ENCODE measurements at regions not wholly inside any gene's neighbourhood (a gene's known extent, or its start where the extent isn't known, plus 50 kb on each side); places are given as distances from the start of the nearest gene placed in this dataset.

DNA sequence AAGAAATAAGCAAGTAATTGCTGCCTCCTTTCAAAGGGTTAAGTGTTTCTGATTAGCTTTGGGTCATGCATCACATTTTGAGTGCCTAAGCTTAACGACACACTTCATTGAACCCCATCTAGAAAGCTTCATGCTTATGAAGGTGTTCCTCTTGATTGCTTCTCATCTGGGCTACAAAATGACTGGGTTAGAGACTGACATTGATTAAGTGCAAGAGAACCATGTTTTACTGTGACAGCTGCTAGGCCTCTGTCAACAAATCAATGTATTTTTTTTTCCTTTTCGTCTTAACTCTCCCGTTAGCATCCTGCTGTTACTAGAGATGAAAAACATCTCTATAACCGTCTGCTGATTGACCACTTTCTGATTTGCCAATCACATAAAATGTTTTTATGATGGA, 725.0 kb downstream of the TLE1 start:
- peaks cover 0 to 4% (median 0%) of the 10 kb centered on the region in 5 donors for H3K27me3 Mint-ChIP-seq
- no peak overlapping the region for H3K4me3 Mint-ChIP-seq
- POLR2A ChIA-PET = no interaction called here
- ATAC-seq (no peak), DNase-seq (no peak)
- no peaks in the 10 kb centered on the region for H3K4me1 Mint-ChIP-seq
- H3K9me3 Mint-ChIP-seq = peaks cover 0 to 9% (median 5%) of the 10 kb centered on the region in 9 donors
- H3K27ac Mint-ChIP-seq = no peak overlapping the region
- peaks cover 0 to under 1% (median 0%) of the 10 kb centered on the region in 3 donors for H3K36me3 Mint-ChIP-seq

GRCh38 chr9:80957801-80958200, 731.5 kb downstream of the TLE1 start:
- H3K36me3 Mint-ChIP-seq = no peaks in the 10 kb centered on the region
- POLR2A ChIA-PET = no interaction called here
- no peaks in the 10 kb centered on the region for H3K4me1 Mint-ChIP-seq
- H3K4me3 Mint-ChIP-seq = no peak overlapping the region
- H3K27ac Mint-ChIP-seq = no peak overlapping the region
- H3K27me3 Mint-ChIP-seq = peaks cover 0 to 3% (median 0%) of the 10 kb centered on the region in 5 donors
- peaks cover 0 to 13% (median 4%) of the 10 kb centered on the region in 9 donors for H3K9me3 Mint-ChIP-seq
- no peak for DNase-seq
- no peak for ATAC-seq

- DNase-seq = no peak
- POLR2A ChIA-PET = no interaction called here
- Mint-ChIP-seq H3K27ac (no peak overlapping the region), H3K4me1 (no peaks in the 10 kb centered on the region), H3K27me3 (peaks cover 0 to 3% (median 0%) of the 10 kb centered on the region in 5 donors), H3K9me3 (peaks cover 0 to 9% (median under 1%) of the 10 kb centered on the region in 9 donors), H3K4me3 (no peak overlapping the region), H3K36me3 (no peaks in the 10 kb centered on the region)
- ATAC-seq = no peak
These were observed 734.8 kb downstream of the TLE1 start for GRCh38 chr9:80954521-80954920.

DNA sequence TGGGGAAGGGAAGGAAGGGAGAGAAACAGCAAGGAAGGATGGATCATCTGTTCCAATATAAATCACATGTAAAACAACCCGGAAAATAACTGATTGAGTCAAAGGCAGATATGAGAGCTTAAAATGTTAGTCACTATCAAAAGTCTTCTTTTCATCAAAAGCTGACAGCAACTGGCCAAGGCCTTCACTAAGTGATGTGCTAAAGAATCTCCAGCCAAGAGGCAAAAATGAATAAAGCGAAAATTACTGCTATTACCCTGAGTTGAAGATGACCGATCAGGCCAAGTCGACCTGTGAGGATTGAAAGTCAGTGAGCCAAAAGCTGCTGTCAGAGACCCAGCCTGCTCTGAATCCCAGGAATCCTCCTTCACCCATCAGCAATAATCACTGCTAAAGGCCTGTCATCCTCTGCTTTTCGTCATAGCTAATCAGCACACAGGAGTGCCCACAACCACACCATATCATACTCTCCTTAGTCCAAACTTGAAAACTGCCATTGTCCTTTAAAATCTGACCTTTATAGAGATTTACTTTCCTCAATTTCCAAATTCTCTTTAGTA, 736.9 kb downstream of the TLE1 start:
- peaks cover 0 to 3% (median 0%) of the 10 kb centered on the region in 5 donors for H3K27me3 Mint-ChIP-seq
- ATAC-seq (no peak), DNase-seq (no peak)
- no peak overlapping the region for H3K27ac Mint-ChIP-seq
- no peak overlapping the region for H3K4me3 Mint-ChIP-seq
- no peaks in the 10 kb centered on the region for H3K36me3 Mint-ChIP-seq
- peaks cover 0 to 9% (median 0%) of the 10 kb centered on the region in 9 donors for H3K9me3 Mint-ChIP-seq
- POLR2A ChIA-PET = no interaction called here
- H3K4me1 Mint-ChIP-seq = no peaks in the 10 kb centered on the region

DNA sequence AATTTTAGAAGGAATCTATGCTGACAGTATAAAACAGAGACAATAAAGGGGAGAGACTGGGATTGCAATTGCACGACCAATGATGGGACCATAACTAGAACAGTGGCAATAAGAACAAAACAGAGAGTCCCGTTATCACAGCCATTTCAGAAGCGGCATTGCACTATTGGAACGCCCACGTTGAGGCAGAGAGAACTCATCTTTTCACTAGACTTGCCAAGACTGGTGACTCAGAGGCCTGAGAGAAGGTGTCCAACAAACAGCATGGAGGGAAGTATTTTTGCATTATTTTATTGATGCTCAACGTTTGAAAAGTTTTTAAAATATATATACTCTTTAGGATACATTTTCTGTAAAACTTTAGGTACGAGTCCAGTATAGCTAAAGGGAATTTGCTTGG, 737.7 kb downstream of the TLE1 start:
- Mint-ChIP-seq H3K9me3 (peaks cover 0 to 9% (median 0%) of the 10 kb centered on the region in 9 donors), H3K27me3 (peaks cover 0 to 3% (median 0%) of the 10 kb centered on the region in 5 donors), H3K27ac (no peak overlapping the region), H3K36me3 (no peaks in the 10 kb centered on the region), H3K4me3 (no peak overlapping the region), H3K4me1 (no peaks in the 10 kb centered on the region)
- DNase-seq (no peak), ATAC-seq (no peak)
- POLR2A ChIA-PET = no interaction called here

GRCh38 chr9:80948876-80949275, 740.5 kb downstream of the TLE1 start:
- H3K27me3 Mint-ChIP-seq = no peaks in the 10 kb centered on the region
- no peak overlapping the region for H3K4me3 Mint-ChIP-seq
- ATAC-seq (no peak), DNase-seq (no peak)
- no peaks in the 10 kb centered on the region for H3K36me3 Mint-ChIP-seq
- peaks cover 0 to 7% (median 0%) of the 10 kb centered on the region in 9 donors for H3K9me3 Mint-ChIP-seq
- POLR2A ChIA-PET = no interaction called here
- H3K27ac Mint-ChIP-seq = no peak overlapping the region
- no peaks in the 10 kb centered on the region for H3K4me1 Mint-ChIP-seq

GRCh38 chr9:80948066-80948465, 741.3 kb downstream of the TLE1 start:
- POLR2A ChIA-PET = no interaction called here
- Mint-ChIP-seq H3K36me3 (no peaks in the 10 kb centered on the region), H3K9me3 (peaks cover 0 to 7% (median 0%) of the 10 kb centered on the region in 9 donors), H3K27ac (no peak overlapping the region), H3K27me3 (no peaks in the 10 kb centered on the region), H3K4me1 (no peaks in the 10 kb centered on the region), H3K4me3 (no peak overlapping the region)
- ATAC-seq = no peak
- DNase-seq = no peak

DNA sequence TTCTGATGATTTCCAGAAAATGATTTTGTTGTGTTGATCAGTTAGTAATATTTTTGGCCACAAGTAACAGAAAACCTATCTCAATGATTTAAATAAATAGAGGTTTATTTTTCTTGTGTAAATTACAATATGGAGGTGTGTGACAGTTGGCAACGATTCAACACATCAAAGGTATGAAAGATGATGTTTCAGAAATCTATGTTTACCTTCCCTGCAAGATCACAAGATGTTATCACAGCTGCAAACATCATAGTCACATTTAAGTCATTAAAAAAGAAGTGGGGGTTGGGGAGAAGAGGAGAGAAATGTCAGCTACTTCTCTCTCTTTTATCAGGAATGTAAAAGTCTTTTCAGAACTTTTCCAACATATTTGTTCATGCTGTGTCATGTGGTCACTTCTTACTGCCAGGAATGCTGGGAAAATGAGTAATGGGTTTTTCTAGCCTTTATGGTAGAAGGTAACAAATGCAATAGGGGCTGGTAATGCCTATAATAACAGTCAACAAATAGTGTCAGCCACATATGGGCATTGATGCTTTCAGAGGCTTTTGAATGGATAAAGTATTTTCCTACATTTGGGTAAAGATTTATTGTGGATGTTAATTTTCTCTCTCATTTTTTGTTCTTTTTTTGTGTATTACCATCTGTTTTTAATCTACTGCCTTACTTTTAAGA, 742.7 kb downstream of the TLE1 start:
- no peak overlapping the region for H3K4me3 Mint-ChIP-seq
- no peaks in the 10 kb centered on the region for H3K36me3 Mint-ChIP-seq

GRCh38 chr9:80945436-80945835, 743.9 kb downstream of the TLE1 start:
- ATAC-seq = no peak
- Mint-ChIP-seq H3K36me3 (no peaks in the 10 kb centered on the region), H3K4me3 (no peak overlapping the region), H3K4me1 (no peaks in the 10 kb centered on the region), H3K9me3 (peaks cover 0 to 7% (median 2%) of the 10 kb centered on the region in 9 donors), H3K27ac (no peak overlapping the region), H3K27me3 (peaks cover 0 to 2% (median 0%) of the 10 kb centered on the region in 5 donors)
- POLR2A ChIA-PET = no interaction called here
- no peak for DNase-seq

More for the DNA sequence above, 742.7 kb downstream of the TLE1 start:
- no peaks in the 10 kb centered on the region for H3K4me1 Mint-ChIP-seq
- no peak for DNase-seq
- H3K9me3 Mint-ChIP-seq = peaks cover 0 to 7% (median 2%) of the 10 kb centered on the region in 9 donors
- POLR2A ChIA-PET = no interaction called here
- H3K27ac Mint-ChIP-seq = no peak overlapping the region
- ATAC-seq = no peak
- H3K27me3 Mint-ChIP-seq = no peaks in the 10 kb centered on the region

DNA sequence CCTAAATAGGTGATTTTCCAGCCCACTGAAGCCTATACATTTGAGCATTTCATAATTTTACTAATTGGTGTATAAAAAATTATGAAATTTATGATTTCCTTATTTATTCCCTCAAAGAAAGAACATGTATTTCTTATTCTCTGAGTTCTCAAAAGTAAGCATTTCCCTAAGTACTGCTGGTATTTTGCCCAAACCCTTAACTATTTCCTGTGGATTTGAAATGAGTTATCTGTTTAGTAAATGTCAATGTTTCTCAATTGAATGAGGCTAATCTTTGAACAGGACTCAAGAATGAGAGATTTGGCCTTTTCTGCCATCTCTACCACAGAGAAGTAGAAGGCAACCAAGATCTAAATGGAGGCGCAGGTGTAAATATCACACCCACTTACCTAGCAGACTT, 751.7 kb downstream of the TLE1 start:
- peaks cover 0 to 7% (median 0%) of the 10 kb centered on the region in 5 donors for H3K27me3 Mint-ChIP-seq
- H3K27ac Mint-ChIP-seq = no peak overlapping the region
- H3K4me1 Mint-ChIP-seq = no peaks in the 10 kb centered on the region
- ATAC-seq = no peak
- peaks cover 0 to 16% (median 4%) of the 10 kb centered on the region in 9 donors for H3K9me3 Mint-ChIP-seq
- H3K36me3 Mint-ChIP-seq = no peaks in the 10 kb centered on the region
- POLR2A ChIA-PET = no interaction called here
- no peak overlapping the region for H3K4me3 Mint-ChIP-seq
- DNase-seq = no peak

DNA sequence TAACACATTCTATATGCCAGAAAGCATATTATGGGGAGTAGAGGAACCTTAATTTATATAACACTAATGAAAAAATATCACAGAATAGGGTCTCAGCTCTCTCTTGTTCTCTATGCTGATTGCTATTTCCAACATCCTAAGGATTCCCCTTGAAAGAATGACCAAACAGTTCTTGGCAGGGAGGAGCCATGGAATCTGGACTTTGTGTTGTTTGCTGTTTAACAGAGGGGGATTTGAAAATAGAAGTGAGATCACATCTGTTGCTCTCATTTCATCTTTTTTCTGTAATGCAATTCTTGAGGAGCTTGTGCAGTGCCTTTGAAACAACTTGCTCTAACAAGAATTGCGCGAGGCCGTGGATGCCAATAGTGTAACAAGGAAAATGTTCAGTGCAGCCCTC, 755.3 kb downstream of the TLE1 start:
- POLR2A ChIA-PET = no interaction called here
- H3K4me1 Mint-ChIP-seq = no peaks in the 10 kb centered on the region
- DNase-seq (no peak), ATAC-seq (no peak)
- H3K4me3 Mint-ChIP-seq = no peak overlapping the region
- H3K27ac Mint-ChIP-seq = no peak overlapping the region
- peaks cover 0 to 1% (median 0%) of the 10 kb centered on the region in 5 donors for H3K27me3 Mint-ChIP-seq
- H3K9me3 Mint-ChIP-seq = peaks cover 0 to 21% (median 0%) of the 10 kb centered on the region in 9 donors
- no peaks in the 10 kb centered on the region for H3K36me3 Mint-ChIP-seq

DNA sequence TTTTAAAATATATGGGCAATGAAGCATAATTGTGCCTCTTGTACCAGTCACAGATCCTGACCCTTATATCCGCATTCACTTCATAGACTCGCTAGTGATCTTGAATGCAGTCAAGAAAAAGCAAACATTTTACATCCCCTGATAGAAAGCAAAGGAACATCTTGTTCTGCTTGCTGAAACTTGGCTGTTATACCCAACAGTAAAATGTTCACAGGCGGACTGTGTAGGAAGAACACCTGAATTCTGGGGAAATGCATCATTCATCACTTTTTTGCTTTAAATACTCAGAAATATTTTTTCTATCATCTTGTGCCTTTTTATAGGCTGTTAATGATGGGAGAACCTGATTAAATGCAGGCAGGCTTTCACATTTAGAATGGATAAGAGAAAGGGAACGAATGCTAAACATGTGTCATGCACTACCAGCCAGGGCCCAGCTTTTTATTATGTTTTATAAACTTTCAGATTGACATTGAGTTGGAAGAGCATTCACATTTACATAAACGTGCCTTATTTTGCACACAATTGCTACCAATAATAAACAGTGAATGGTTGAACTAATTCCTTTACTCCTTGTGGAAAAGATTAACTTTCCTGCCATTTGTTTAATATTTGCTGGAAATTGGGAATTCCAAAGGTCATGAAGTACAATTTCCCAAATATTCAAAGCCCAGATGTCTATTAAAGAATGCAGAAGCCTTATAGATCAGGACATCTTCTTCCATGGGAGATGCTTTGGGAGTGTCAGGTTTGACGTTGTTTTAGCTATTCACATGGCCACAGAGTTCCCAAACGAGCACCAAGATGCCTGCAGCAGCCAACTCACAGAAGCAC, 756.2 kb downstream of the TLE1 start:
- Mint-ChIP-seq H3K4me1 (no peaks in the 10 kb centered on the region), H3K9me3 (peaks cover 0 to 21% (median 0%) of the 10 kb centered on the region in 9 donors), H3K27me3 (no peaks in the 10 kb centered on the region), H3K27ac (no peak overlapping the region), H3K4me3 (no peak overlapping the region), H3K36me3 (no peaks in the 10 kb centered on the region)
- POLR2A ChIA-PET = no interaction called here
- DNase-seq (no peak), ATAC-seq (no peak)

DNA sequence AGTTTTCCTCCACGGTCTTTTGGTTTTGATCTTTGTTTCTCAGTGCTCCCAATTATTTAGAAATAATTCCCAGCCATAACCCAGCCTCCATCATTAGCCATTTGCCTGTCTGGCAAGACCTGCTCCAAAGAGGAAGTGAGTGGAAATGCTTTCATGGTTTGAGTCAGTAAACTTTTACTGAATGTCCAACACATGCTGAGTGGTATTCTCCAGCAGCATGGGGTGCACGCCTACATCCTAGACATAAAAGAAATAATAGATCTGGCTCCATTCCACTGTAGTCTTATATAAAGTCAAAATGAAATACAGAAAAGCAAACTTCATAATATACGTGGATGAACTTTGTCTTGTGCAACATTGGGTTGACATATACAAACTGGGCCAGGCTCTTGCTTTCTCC, 757.2 kb downstream of the TLE1 start:
- Mint-ChIP-seq H3K9me3 (peaks cover 0 to 22% (median 2%) of the 10 kb centered on the region in 9 donors), H3K36me3 (no peaks in the 10 kb centered on the region), H3K27ac (no peak overlapping the region), H3K27me3 (no peaks in the 10 kb centered on the region), H3K4me1 (no peaks in the 10 kb centered on the region), H3K4me3 (no peak overlapping the region)
- DNase-seq (no peak), ATAC-seq (no peak)
- POLR2A ChIA-PET = no interaction called here

All from naive thymus-derived CD8-positive, alpha-beta T cell (primary cell).